Retinal pigment epithelial cell (primary cell): ENCODE measurements at regions not wholly inside any gene's neighbourhood (a gene's known extent, or its start where the extent isn't known, plus 50 kb on each side); places are given as distances from the start of the nearest gene placed in this dataset.
A peak's percentile ranks its signal among the peaks of the same experiment; 100 is the strongest.
"Not testable (repeated sequence)": the region's sequence is repeated elsewhere in the genome, so short reads cannot be mapped to it uniquely, and the experiment has no call there.

Source experiments
- DNase-seq: peaks from one replicate; pipeline ENCODE4 v3.0.0-alpha.2; 2010; ENCODE audit warnings: low read depth
- H3K4me3 ChIP-seq: 2 replicates; pipeline ENCODE4 v1.5.1; 2011; ENCODE audit warnings: mild to moderate bottlenecking, low read length, control low read depth, moderate library complexity
- CTCF ChIP-seq: conservative IDR thresholded peaks from 2 replicates; pipeline ENCODE4 v1.5.1; 2011; ENCODE audit warnings: low read depth, low read length, control low read depth, inconsistent platforms

GRCh38 chr7:121697731-121698316 lies 175.1 kb upstream of the PTPRZ1 start:
- TF ChIP-seq CTCF = no peak
- H3K4me3 ChIP-seq = no peak overlapping the region
- DNase-seq = peak; percentile 83

GRCh38 chr7:121696954-121697353 lies 176.0 kb upstream of the PTPRZ1 start:
- no peak overlapping the region for H3K4me3 ChIP-seq
- DNase-seq = no peak
- TF ChIP-seq CTCF = no peak

- no peak for DNase-seq
These were observed 183.2 kb upstream of the PTPRZ1 start for GRCh38 chr7:121689749-121690148.

GRCh38 chr7:121681700-121682099 lies 191.3 kb upstream of the PTPRZ1 start:
- H3K4me3 ChIP-seq = no peak overlapping the region
- TF ChIP-seq CTCF = no peak
- DNase-seq = no peak

More at GRCh38 chr7:121689749-121690148, 183.2 kb upstream of the PTPRZ1 start:
- no peak for TF ChIP-seq CTCF
- H3K4me3 ChIP-seq = no peak overlapping the region

- no peak for TF ChIP-seq CTCF
- no peak for DNase-seq
- H3K4me3 ChIP-seq = no peak overlapping the region
These were observed 196.8 kb upstream of the PTPRZ1 start for GRCh38 chr7:121676168-121676567.

- not testable (repeated sequence) for H3K4me3 ChIP-seq, DNase-seq
These were observed 198.5 kb upstream of the PTPRZ1 start for GRCh38 chr7:121674455-121674854.

- no peak overlapping the region for H3K4me3 ChIP-seq
- no peak for DNase-seq
- TF ChIP-seq CTCF = no peak
These were observed 203.8 kb upstream of the PTPRZ1 start for GRCh38 chr7:121669144-121669543.
